HT1080 (cell line): ENCODE measurements at regions not wholly inside any gene's neighbourhood (a gene's known extent, or its start where the extent isn't known, plus 50 kb on each side); places are given as distances from the start of the nearest gene placed in this dataset. TPM values are rescaled to one million over a fixed set of nuclear protein-coding genes. Genes with fewer than 3 reads are reported as not detected.

Experiments used
- DNase-seq: peaks from one replicate; pipeline ENCODE4 v3.0.0-alpha.2; 2015; ENCODE audit warnings: low read depth
- small RNA-seq: library from RNA; depleted of rRNA; stranded (forward); fragments of <200 nt; gene quantifications from one replicate; pipeline ENCODE3, GENCODE V24; 2014

DNA sequence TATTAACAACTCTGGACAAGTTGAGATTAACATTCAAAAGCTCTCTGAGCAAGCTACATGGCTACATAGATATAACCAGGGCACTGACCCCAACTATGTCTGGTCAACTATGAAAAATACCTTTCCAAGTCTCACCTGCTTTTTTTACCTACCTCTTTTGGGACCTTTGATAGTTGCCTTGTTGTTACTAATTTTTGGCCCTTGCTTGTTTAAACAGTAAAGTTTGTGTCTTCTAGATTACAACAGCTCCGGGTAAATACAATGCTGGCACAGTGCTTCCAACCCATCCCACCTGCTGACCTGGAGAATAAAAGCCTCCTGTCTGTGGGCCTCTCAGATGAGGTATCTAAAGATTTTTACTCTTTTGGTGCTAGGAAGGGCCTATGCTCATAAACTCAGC is 1036.6 kb downstream of the NAALADL2 start:
- no peak for DNase-seq

DNA sequence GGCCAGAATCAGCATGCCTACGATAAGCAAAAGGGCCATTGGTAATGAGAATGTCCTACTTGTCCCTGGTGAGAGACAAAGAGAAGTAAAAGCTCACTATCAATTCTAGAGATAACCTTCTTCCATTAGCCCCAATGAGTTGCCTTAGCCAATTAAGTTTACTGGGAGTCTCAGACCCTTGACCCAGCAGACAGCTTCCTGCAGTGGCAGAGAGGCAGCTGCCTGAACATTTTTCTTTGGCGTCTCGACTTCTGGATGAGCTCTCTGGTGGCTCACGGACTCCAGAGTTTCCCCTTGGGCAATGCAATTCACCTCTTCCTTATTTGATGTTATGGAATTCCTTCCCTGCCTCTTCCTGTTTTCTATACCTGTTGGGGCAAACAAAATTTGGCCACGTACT is 1034.4 kb downstream of the NAALADL2 start:
- DNase-seq: no peak

DNA sequence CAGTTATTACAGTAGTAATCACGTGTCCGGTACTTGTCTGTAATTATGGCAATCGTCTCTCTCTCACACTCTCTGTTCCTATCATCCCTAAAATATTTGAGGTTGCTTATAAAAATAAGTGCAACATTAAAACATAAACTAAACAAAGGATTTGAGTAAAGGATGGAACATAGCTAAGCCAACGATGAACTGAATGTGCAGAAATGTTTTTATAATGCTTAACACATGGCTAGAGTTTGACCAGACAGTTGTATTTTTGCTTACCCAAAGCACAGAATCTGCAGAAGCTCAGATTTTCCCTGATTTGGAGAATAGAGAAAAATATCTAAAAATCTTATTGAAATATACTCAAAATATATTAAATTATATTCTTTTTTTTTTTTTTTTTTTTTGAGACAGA is 1030.9 kb downstream of the NAALADL2 start:
- no peak for DNase-seq

DNA sequence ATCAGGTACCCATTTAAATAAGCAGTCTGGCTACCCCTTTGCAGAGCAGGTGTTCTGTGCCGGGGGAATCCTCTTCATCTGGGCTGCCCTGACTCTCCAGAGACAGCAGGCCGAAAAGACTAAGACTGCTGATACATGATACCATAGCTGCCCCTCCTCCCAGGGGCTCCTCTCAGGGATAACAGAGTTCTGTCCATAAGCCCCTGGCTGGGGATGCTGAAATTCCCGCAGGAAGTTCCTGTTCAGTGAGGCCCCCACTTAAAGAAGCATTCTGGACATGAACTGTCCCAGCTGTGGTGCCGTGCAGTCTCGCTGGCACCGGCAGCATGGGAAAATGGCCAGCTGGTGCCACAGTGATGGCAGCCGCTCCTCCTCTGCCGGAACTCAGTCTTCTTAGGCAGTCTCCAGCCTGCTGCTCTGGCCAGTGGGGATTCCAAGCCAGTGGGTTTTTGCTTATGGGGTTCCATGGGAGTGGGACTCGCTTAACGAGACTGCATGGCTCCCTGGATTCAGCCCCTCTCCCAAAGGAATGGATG is 1026.2 kb downstream of the NAALADL2 start:
- no peak for DNase-seq

DNA sequence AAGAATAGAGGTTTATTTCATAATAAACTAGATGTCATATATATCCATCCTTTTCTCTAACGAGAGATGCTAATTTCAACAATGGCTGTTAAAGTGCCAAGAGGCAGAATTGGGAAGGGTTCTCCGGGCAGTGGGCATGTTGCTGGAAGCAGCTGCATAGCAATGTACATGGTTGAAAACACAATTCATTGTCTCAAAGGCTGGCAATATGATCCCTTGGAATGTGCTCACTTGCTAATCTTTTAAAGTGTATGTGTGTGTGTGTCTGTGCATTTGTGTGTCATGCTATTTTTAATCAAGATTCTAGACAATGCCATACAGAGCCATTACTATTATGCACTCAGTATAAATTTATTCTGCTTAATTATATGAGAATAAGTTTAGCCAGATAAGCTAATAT is 1020.3 kb downstream of the NAALADL2 start:
- DNase-seq: no peak

DNA sequence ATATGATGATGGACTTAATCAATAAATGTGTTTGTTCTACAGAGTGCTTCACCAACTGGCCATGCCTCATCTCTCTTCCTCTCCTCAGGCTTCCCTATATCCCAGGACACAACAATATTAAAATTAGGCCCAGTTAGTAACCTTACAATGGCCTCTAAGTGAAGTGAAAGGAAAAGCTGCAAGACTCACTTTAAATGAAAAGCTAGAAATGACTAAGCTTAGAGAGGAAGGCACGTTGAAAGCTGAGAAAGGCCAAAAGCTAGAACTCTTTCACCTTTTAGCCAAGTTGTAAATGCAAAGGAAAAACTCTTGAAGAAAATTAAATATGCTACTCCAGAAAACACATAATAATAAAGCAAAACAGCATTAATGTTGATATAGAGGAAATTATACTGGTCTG is 1010.3 kb downstream of the NAALADL2 start:
- no peak for DNase-seq

DNA sequence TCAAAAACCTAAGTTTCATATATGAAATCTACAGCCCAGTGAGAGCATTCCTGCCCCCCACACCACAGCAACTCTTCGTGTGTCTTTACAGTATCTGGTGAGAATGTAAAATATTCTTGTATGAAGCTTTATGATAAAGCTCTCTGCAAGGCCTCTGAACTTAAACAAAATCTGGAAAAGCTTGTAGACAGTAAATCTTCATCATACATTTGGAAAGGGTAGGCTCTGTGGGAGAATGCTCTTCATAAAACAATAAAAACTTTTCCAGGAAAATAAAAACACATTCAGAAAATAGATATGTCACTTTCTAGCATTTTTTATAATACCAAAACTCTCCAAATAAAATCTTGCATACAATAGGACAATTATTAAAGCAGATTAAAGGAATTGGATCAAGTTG is 1009.5 kb downstream of the NAALADL2 start:
- no peak for DNase-seq

DNA sequence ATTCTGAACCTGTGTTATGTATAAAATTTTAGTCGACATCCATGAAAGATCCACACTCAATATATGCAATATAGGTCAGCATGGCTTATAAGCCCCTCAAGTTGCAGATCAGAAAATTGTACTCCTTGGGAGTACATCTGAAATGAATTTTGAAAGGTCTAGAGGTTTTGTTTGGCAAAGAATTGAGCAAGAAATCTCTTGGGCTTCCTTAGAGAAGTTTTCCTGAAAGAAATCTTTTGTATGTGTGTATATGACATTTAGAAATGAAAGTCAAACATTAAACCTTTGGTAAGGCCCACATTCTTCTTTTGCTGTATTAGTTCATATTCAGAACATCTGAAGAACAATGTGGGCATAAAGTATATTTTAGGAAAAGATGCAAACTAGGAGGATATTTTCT is 1006.6 kb downstream of the NAALADL2 start:
- DNase-seq: no peak

DNA sequence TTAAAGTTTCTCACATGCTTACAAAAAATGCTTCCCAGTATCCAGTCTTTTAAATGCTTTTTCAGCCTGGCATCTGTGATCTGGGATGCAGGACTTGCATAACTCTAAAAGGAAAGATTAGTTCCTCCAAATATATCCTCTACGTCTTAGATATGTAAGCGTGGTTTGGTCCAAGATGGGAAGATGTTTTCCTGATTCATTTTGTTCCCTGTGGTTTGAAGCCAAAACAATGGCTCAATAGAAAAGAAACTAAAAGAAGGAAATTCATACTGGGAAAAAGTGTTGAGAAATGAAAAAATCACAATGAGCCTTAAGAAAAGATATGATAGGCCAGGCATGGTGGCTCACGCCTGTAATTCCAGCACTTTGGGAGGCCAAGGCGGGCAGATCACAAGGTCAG is 1002.8 kb downstream of the NAALADL2 start:
- DNase-seq: no peak

Small RNAs in the stretch of these regions (small RNA-seq; reads per million reads assigned to genes)
- gene AC104640.2 (not detected), gene RNA5SP147 (not detected)
